Small intestine (tissue), 7 donors: ENCODE measurements at regions not wholly inside any gene's neighbourhood (a gene's known extent, or its start where the extent isn't known, plus 50 kb on each side); places are given as distances from the start of the nearest gene placed in this dataset.

Source experiments
- DNase-seq, 2 donors: peaks; one replicate each; pipeline versions ENCODE4 v3.0.0 to v3.0.0-alpha.2; 2013
- FAIRE-seq: peaks from 2 replicates; lab custom pipeline; 2012; peaks lifted over from hg19 to GRCh38; lab: Jason Lieb, UNC
- H3K27ac ChIP-seq, 3 donors: one replicate each; pipeline ENCODE4 v1.5.1; 2013; ENCODE audit warnings: low read length in 2 of 3, mild to moderate bottlenecking in 2 of 3, control low read depth in 1 of 3, inconsistent platforms in 1 of 3, low read depth in 1 of 3, moderate library complexity in 1 of 3
- H3K27me3 ChIP-seq, 3 donors: one replicate each; pipeline ENCODE4 v1.6.1; 2013; ENCODE audit warnings: low read length in 3 of 3, inconsistent platforms in 1 of 3; ENCODE audit not compliant: control insufficient read depth in 3 of 3, insufficient read depth in 3 of 3
- H3K36me3 ChIP-seq, 3 donors: one replicate each; pipeline ENCODE4 v1.6.1; 2013; ENCODE audit warnings: low read length in 3 of 3, inconsistent platforms in 1 of 3, low read depth in 1 of 3, mild to moderate bottlenecking in 1 of 3, moderate library complexity in 1 of 3; ENCODE audit not compliant: control insufficient read depth in 3 of 3, insufficient read depth in 2 of 3
- H3K4me1 ChIP-seq, 3 donors: one replicate each; pipeline ENCODE4 v1.6.1; 2013; ENCODE audit warnings: low read length in 2 of 3, inconsistent platforms in 1 of 3, low read depth in 1 of 3, mild to moderate bottlenecking in 1 of 3, moderate library complexity in 1 of 3; ENCODE audit not compliant: control insufficient read depth in 3 of 3, insufficient read depth in 2 of 3
- H3K4me3 ChIP-seq, 3 donors: one replicate each; pipeline ENCODE4 v1.5.1; 2013; ENCODE audit warnings: low read length in 3 of 3, control low read depth in 1 of 3, inconsistent platforms in 1 of 3, low read depth in 1 of 3, mild to moderate bottlenecking in 1 of 3, moderate library complexity in 1 of 3
- H3K9me3 ChIP-seq, 2 donors: one replicate each; pipeline ENCODE4 v1.6.1; 2013; ENCODE audit warnings: low read depth in 1 of 2, low read length in 1 of 2; ENCODE audit not compliant: control insufficient read depth in 2 of 2, insufficient read depth in 1 of 2
- WGBS, 3 donors: extraction: QIAGEN DNeasy Blood & Tissue Kit; methylation state at CpG; one replicate each; pipeline ENCODE4 v1.1.7; 2013; 5-methylcytosine and 5-hydroxymethylcytosine counted together
- donor health status: healthy with polysubstance abuse.
- donor health status: control.
- donor health status: control.
- donor health status: Bipolar disorder and iron deficiency.
- donor health status: healthy.

GRCh38 chr16:85485379-85485778 is 127.7 kb upstream of the GSE1 start:
- H3K4me3 ChIP-seq, result no peak overlapping the region
- H3K4me1 ChIP-seq, result peaks cover 0 to 9% (median 0%) of the 10 kb centered on the region in 3 donors
- no peaks in the 10 kb centered on the region for H3K27me3 ChIP-seq
- 90 to 96% (median 94%) methylated on average over 27 to 28 of the region's 28 CpGs for WGBS, 3 donors
- no peaks in the 10 kb centered on the region for H3K9me3 ChIP-seq
- H3K27ac ChIP-seq, result no peak overlapping the region
- DNase-seq (no peak), FAIRE-seq (no peak)
- H3K36me3 ChIP-seq, result peaks cover 0 to 79% (median 0%) of the 10 kb centered on the region in 3 donors

- H3K36me3 ChIP-seq, result peaks cover 0 to 83% (median 0%) of the 10 kb centered on the region in 3 donors
- 42 to 86% (median 55%) methylated on average over 30 to 33 of the region's 33 CpGs for WGBS, 3 donors
- FAIRE-seq (no peak), DNase-seq (peak in 1 of 2 donors; percentile 23)
- H3K4me3 ChIP-seq, result no peak overlapping the region
- no peaks in the 10 kb centered on the region for H3K9me3 ChIP-seq
- peaks cover 0 to 11% (median 0%) of the 10 kb centered on the region in 3 donors for H3K4me1 ChIP-seq
- H3K27me3 ChIP-seq, result no peaks in the 10 kb centered on the region
- no peak overlapping the region for H3K27ac ChIP-seq
Observed at GRCh38 chr16:85486256-85486915, 126.7 kb upstream of the GSE1 start.

- FAIRE-seq (no peak), DNase-seq (no peak)
- Histone ChIP-seq H3K9me3 (no peaks in the 10 kb centered on the region), H3K27me3 (no peaks in the 10 kb centered on the region), H3K4me1 (peaks cover 0 to 23% (median 0%) of the 10 kb centered on the region in 3 donors), H3K36me3 (peaks cover 0 to 82% (median 0%) of the 10 kb centered on the region in 3 donors), H3K27ac (no peak overlapping the region), H3K4me3 (no peak overlapping the region)
- WGBS, 3 donors, result 82 to 88% (median 86%) methylated on average over 8 of the region's 8 CpGs
Observed at GRCh38 chr16:85488414-85488813, 124.7 kb upstream of the GSE1 start.

- 65 to 88% (median 73%) methylated on average over 25 to 27 of the region's 27 CpGs for WGBS, 3 donors
- Histone ChIP-seq H3K27me3 (no peaks in the 10 kb centered on the region), H3K9me3 (no peaks in the 10 kb centered on the region), H3K4me3 (no peak overlapping the region), H3K27ac (no peak overlapping the region), H3K4me1 (peaks cover 0 to 18% (median 0%) of the 10 kb centered on the region in 3 donors), H3K36me3 (peaks cover 0 to 71% (median 0%) of the 10 kb centered on the region in 3 donors)
- no peak for FAIRE-seq
- no peak for DNase-seq
Observed at GRCh38 chr16:85490407-85491057, 122.6 kb upstream of the GSE1 start.

- DNase-seq (peak; percentile 36 to 42), FAIRE-seq (no peak)
- no peaks in the 10 kb centered on the region for H3K9me3 ChIP-seq
- WGBS, 3 donors, result 33 to 68% (median 59%) methylated on average over 13 to 17 of the region's 17 CpGs
- H3K36me3 ChIP-seq, result peaks cover 0 to 65% (median 0%) of the 10 kb centered on the region in 3 donors
- H3K27me3 ChIP-seq, result no peaks in the 10 kb centered on the region
- H3K4me1 ChIP-seq, result peaks cover 0 to 18% (median 0%) of the 10 kb centered on the region in 3 donors
- H3K4me3 ChIP-seq, result no peak overlapping the region
- no peak overlapping the region for H3K27ac ChIP-seq
Observed at GRCh38 chr16:85491058-85491771, 121.9 kb upstream of the GSE1 start.

- WGBS, 3 donors, result 24 to 42% (median 32%) methylated on average over 15 to 17 of the region's 17 CpGs
- Histone ChIP-seq H3K27ac (no peak overlapping the region), H3K27me3 (no peaks in the 10 kb centered on the region), H3K36me3 (peaks cover 0 to 64% (median 0%) of the 10 kb centered on the region in 3 donors), H3K4me3 (no peak overlapping the region), H3K9me3 (no peaks in the 10 kb centered on the region), H3K4me1 (peaks cover 0 to 18% (median 0%) of the 10 kb centered on the region in 3 donors)
- FAIRE-seq (no peak), DNase-seq (no peak)
Observed at GRCh38 chr16:85491798-85492294, 121.3 kb upstream of the GSE1 start.

GRCh38 chr16:85492295-85492864 is 120.7 kb upstream of the GSE1 start:
- Histone ChIP-seq H3K27ac (no peak overlapping the region), H3K9me3 (no peaks in the 10 kb centered on the region), H3K4me3 (no peak overlapping the region), H3K4me1 (peaks cover 0 to 18% (median 0%) of the 10 kb centered on the region in 3 donors), H3K27me3 (no peaks in the 10 kb centered on the region), H3K36me3 (peaks cover 0 to 58% (median 0%) of the 10 kb centered on the region in 3 donors)
- WGBS, 3 donors, result 68 to 72% (median 70%) methylated on average over 12 of the region's 12 CpGs
- FAIRE-seq (no peak), DNase-seq (no peak)

- H3K4me3 ChIP-seq, result no peak overlapping the region
- DNase-seq (no peak), FAIRE-seq (no peak)
- H3K27me3 ChIP-seq, result no peaks in the 10 kb centered on the region
- H3K4me1 ChIP-seq, result peaks cover 0 to 18% (median 0%) of the 10 kb centered on the region in 3 donors
- no peak overlapping the region for H3K27ac ChIP-seq
- WGBS, 3 donors, result 87 to 91% (median 88%) methylated on average over 1 of the region's 1 CpG
- no peaks in the 10 kb centered on the region for H3K9me3 ChIP-seq
- peaks cover 0 to 53% (median 0%) of the 10 kb centered on the region in 3 donors for H3K36me3 ChIP-seq
Observed at GRCh38 chr16:85494315-85494714, 118.8 kb upstream of the GSE1 start.
